ENCODE measurements at regions not wholly inside any gene's neighbourhood (a gene's known extent, or its start where the extent isn't known, plus 50 kb on each side); places are given as distances from the start of the nearest gene placed in this dataset.

- DNase-seq (ENCODE audit: extremely low spot score): no peak
- CTCF ChIA-PET: interaction anchor here (1.3 kb wide), 1 partner anchor 8 kb away, joined by 3 read pairs; no protein-coding TSS in a partner anchor
- POLR2A ChIA-PET: interaction anchor here (0.6 kb wide), 1 partner anchor 39 kb away, joined by 7 read pairs; no protein-coding TSS in a partner anchor
- TF ChIP-seq CTCF (IDR thresholded peaks at IDR 0.05; ENCODE audit: control extremely low read depth, extremely low read depth, low read depth, missing control alignments): no peak
Observed at GRCh38 chr6:159455700-159456274, 237.3 kb downstream of the SOD2 start.

GRCh38 chr6:159450815-159451465 is 242.1 kb downstream of the SOD2 start:
- CTCF ChIA-PET: interaction anchor here (1.0 kb wide), 1 partner anchor 11 kb away, joined by 3 read pairs; no protein-coding TSS in a partner anchor
- POLR2A ChIA-PET: no interaction called here
- no peak for DNase-seq (ENCODE audit: extremely low spot score)
- no peak for TF ChIP-seq CTCF (IDR thresholded peaks at IDR 0.05; ENCODE audit: control extremely low read depth, extremely low read depth, low read depth, missing control alignments)

- ChIA-PET POLR2A (no interaction called here), CTCF (no interaction called here)
- no peak for TF ChIP-seq CTCF (IDR thresholded peaks at IDR 0.05; ENCODE audit: control extremely low read depth, extremely low read depth, low read depth, missing control alignments)
- DNase-seq (ENCODE audit: extremely low spot score): no peak
Observed at GRCh38 chr6:159446340-159446739, 246.7 kb downstream of the SOD2 start.

- DNase-seq (ENCODE audit: extremely low spot score): no peak
- CTCF ChIA-PET: no interaction called here
- POLR2A ChIA-PET: no interaction called here
- no peak for TF ChIP-seq CTCF (IDR thresholded peaks at IDR 0.05; ENCODE audit: control extremely low read depth, extremely low read depth, low read depth, missing control alignments)
Observed at GRCh38 chr6:159445351-159445750, 247.7 kb downstream of the SOD2 start.

- no peak for TF ChIP-seq CTCF (IDR thresholded peaks at IDR 0.05; ENCODE audit: control extremely low read depth, extremely low read depth, low read depth, missing control alignments)
- DNase-seq (ENCODE audit: extremely low spot score): no peak
- POLR2A ChIA-PET: no interaction called here
- CTCF ChIA-PET: no interaction called here
Observed at GRCh38 chr6:159444056-159444760, 248.8 kb downstream of the SOD2 start.

- CTCF ChIA-PET: no interaction called here
- POLR2A ChIA-PET: no interaction called here
- no peak for TF ChIP-seq CTCF (IDR thresholded peaks at IDR 0.05; ENCODE audit: control extremely low read depth, extremely low read depth, low read depth, missing control alignments)
- DNase-seq (ENCODE audit: extremely low spot score): no peak
Observed at GRCh38 chr6:159443417-159443920, 249.6 kb downstream of the SOD2 start.
